Stomach (tissue), 4 donors: ENCODE measurements at regions not wholly inside any gene's neighbourhood (a gene's known extent, or its start where the extent isn't known, plus 50 kb on each side); places are given as distances from the start of the nearest gene placed in this dataset.

Experiments
- CTCF ChIP-seq, 7 experiments: fragments of 450-650 bp in 4 of 7; fragments of 200-600 bp in 3 of 7; sonication (generic) in 3 of 7; IDR thresholded peaks; one replicate each; pipeline ENCODE4 v1.5.1; 2016 to 2019; ENCODE audit warnings: antibody characterized with exemption in 7 of 7, control low read depth in 2 of 7, mild to moderate bottlenecking in 1 of 7
- EP300 ChIP-seq: sonication (generic); formaldehyde crosslinking; IDR thresholded peaks from one replicate; pipeline ENCODE4 v1.6.1; 2017; ENCODE audit warnings: antibody characterized with exemption
- POLR2A ChIP-seq, 4 donors: fragments of 450-650 bp; IDR thresholded peaks; one replicate each; pipeline ENCODE4 v1.6.1; 2016; ENCODE audit warnings: antibody characterized with exemption in 4 of 4, control low read depth in 2 of 4, mild to moderate bottlenecking in 1 of 4, moderate library complexity in 1 of 4
- POLR2AphosphoS5 ChIP-seq, 3 donors: sonication (generic); formaldehyde crosslinking; IDR thresholded peaks; one replicate each; pipeline ENCODE4 v1.6.1; 2016; ENCODE audit warnings: antibody characterized with exemption in 3 of 3

GRCh38 chr14:86015511-86015910 is 485.6 kb downstream of the FLRT2 start:
- TF ChIP-seq CTCF (IDR thresholded peaks at IDR 0.05) = no peak
- no peak for TF ChIP-seq POLR2A (IDR thresholded peaks at IDR 0.05)
- no peak for TF ChIP-seq EP300
- TF ChIP-seq POLR2AphosphoS5 (IDR thresholded peaks at IDR 0.05) = no peak
